KG1 (cell line): ENCODE measurements at regions not wholly inside any gene's neighbourhood (a gene's known extent, or its start where the extent isn't known, plus 50 kb on each side); places are given as distances from the start of the nearest gene placed in this dataset.
"Not testable (repeated sequence)": the region's sequence is repeated elsewhere in the genome, so short reads cannot be mapped to it uniquely, and the experiment has no call there.

Experiments used
- DNase-seq: peaks from one replicate; lab custom pipeline; 2025; lab: John Stamatoyannopoulos, UW

DNA sequence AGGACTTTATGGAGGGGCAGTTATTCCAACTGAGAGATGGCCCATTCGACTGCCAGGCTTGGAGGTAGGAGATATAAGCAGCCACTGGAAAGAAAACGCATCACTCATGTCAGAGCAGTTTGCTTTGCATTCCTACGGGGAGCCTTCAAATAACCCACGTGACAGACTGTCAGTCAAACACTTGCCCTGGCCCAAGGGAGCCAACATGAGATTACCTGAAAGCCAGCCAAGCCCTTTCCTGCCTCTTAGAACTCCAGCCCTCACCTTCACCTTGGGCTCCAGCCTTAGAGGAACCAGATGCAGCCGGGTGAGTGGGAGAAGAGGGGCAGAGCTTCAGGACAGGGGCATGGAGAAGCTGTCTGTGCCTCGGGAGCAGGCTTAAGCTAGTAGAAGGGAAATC lies 95.3 kb upstream of the CXCL13 start:
- DNase-seq = no peak

DNA sequence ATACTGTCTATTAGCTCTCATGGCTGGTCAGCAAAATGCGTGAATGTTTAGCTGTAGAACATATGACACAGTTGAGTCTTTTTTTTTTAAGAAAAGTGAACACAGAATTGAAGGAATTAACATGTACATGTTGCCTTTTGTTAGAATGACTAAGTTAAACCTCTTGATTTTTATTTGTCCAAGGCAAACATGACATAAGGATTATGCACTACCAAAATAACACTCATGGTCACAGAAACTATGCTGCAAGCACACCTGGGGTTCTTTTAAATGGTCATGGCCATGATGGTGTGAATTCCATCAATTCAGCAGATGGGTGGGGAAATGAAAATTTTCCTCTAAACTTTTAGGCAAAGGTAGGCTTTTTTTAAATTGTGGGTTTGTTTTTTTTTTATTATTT lies 80.1 kb upstream of the CXCL13 start:
- DNase-seq = no peak

DNA sequence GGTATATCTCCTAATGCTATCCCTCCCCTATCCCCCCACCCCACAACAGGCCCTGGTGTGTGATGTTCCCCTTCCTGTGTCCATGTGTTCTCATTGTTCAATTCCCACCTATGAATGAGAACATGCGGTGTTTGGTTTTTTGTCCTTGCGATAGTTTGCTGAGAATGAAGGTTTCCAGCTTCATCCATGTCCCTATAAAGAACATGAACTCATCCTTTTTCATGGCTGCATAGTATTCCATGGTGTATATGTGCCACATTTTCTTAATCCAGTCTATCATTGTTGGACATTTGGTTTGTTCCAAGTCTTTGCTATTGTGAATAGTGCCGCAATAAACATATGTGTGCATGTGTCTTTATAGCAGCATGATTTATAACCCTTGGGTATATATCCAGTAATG lies 77.7 kb upstream of the CXCL13 start:
- DNase-seq = not testable (repeated sequence)

DNA sequence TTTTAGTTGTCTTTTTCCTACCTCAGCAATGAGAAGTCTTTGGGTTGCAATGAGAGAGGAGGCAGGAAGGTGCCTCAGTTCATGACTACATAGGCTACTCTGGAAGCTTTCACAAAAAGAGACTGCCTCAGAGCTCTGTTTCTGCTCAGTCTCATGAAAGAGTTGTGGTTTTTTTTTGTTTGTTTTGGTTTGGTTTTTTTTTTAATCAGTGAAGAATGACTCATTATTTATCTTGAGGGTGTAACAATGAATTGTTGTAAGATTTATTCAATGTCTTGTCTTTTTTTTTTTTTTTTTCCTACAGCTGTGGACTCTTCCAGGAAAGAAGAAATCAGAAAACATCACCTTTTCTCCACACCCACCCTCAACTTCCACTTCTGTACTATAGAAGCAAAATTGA lies 67.5 kb upstream of the CXCL13 start:
- no peak for DNase-seq

DNA sequence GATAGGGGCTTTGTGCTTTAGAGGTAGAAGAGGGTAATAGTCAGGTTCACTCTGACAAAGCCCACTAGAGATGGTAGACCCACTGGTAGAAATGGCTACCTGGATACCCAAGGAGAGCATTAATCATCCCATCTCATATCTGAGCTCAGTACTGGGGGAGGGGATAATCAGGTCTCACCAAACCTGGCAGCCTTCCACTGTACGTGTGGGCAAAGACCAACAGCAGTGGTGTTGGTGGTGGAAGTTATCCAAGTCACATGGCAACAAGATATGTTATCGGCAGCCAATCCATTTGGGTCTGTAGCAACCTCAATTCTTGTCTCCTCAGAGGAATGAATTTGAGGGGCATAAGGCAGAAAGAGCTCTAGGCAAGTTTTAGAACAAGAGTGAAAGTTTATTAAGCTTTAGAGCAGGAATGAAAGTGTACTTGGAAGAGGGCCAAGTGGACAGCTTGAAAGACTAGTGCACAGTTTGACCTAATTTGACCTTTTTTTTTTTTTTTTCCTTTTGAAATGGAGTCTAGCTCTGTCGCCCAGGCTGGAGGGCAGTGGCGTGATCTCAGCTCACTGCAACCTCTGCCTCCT lies 67.0 kb upstream of the CXCL13 start:
- DNase-seq = no peak
